ENCODE measurements at regions not wholly inside any gene's neighbourhood (a gene's known extent, or its start where the extent isn't known, plus 50 kb on each side); places are given as distances from the start of the nearest gene placed in this dataset.

DNA sequence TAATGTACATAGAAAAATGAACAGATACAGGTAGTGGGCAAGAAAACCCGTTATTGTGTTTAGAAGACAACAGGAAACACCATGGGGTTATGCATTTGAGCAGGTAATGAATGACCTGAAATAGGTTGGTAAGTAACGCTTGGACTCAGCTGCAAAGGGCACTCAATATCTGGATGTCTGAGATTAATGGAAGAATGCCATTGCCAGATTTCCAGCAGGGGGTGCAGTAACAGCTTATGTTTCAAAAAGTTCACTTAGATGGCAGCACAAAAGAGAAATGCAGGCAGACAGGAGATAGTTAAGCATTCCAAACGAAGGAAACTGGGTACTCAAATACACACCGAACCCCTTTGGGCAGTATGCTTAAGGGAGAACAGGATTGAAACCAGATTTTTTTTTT lies 285.5 kb upstream of the VLDLR start:
- H3K27ac Mint-ChIP-seq (ENCODE audit: unreplicated experiment) = no peak overlapping the region
- Histone ChIP-seq H3K9me3 (ENCODE audit: insufficient read depth, low read depth, low read length) (no peaks in the 10 kb centered on the region), H3K4me3 (ENCODE audit: insufficient read depth, low read depth, low read length) (no peak overlapping the region), H3K36me3 (ENCODE audit: insufficient read depth, low read length) (no peaks in the 10 kb centered on the region), H3K9ac (ENCODE audit: low read length) (no peak overlapping the region), H3K27ac (ENCODE audit: low read depth, low read length) (no peak overlapping the region), H3K27me3 (ENCODE audit: insufficient read depth, low read length) (peaks cover 4% of the 10 kb centered on the region), H2AFZ (ENCODE audit: low read depth, low read length) (no peak overlapping the region), H3K79me2 (ENCODE audit: insufficient read depth, low read length) (no peaks in the 10 kb centered on the region), H3K4me1 (ENCODE audit: insufficient read depth, low read length) (no peaks in the 10 kb centered on the region), H4K20me1 (ENCODE audit: insufficient read depth, low read length) (no peaks in the 10 kb centered on the region), H3K4me2 (ENCODE audit: low read length) (no peak overlapping the region)
- no peaks in the 10 kb centered on the region for H3K9me3 Mint-ChIP-seq (ENCODE audit: unreplicated experiment)
- no peak for TF ChIP-seq EZH2 (IDR thresholded peaks at IDR 0.05; ENCODE audit: insufficient read depth, low read length)
- TF ChIP-seq, protein P1, sequence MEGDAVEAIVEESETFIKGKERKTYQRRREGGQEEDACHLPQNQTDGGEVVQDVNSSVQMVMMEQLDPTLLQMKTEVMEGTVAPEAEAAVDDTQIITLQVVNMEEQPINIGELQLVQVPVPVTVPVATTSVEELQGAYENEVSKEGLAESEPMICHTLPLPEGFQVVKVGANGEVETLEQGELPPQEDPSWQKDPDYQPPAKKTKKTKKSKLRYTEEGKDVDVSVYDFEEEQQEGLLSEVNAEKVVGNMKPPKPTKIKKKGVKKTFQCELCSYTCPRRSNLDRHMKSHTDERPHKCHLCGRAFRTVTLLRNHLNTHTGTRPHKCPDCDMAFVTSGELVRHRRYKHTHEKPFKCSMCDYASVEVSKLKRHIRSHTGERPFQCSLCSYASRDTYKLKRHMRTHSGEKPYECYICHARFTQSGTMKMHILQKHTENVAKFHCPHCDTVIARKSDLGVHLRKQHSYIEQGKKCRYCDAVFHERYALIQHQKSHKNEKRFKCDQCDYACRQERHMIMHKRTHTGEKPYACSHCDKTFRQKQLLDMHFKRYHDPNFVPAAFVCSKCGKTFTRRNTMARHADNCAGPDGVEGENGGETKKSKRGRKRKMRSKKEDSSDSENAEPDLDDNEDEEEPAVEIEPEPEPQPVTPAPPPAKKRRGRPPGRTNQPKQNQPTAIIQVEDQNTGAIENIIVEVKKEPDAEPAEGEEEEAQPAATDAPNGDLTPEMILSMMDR (IDR thresholded peaks at IDR 0.05; ENCODE audit: insufficient read depth, low read depth, low read length) = peak; percentile 27
- H3K27me3 Mint-ChIP-seq (ENCODE audit: low read depth, unreplicated experiment) = no peaks in the 10 kb centered on the region
- no peak for DNase-seq (ENCODE audit: low read depth)
- H3K4me1 Mint-ChIP-seq (ENCODE audit: low read depth, unreplicated experiment) = peaks cover 4% of the 10 kb centered on the region
- no peak for FAIRE-seq
- H3K36me3 Mint-ChIP-seq (ENCODE audit: low read depth, unreplicated experiment) = no peaks in the 10 kb centered on the region
- no peak overlapping the region for H3K4me3 Mint-ChIP-seq (ENCODE audit: unreplicated experiment)

GRCh38 chr9:2337131-2337530 lies 284.5 kb upstream of the VLDLR start:
- H3K4me2 ChIP-seq (ENCODE audit: low read length) = no peak overlapping the region
- H3K4me1 ChIP-seq (ENCODE audit: insufficient read depth, low read length) = no peaks in the 10 kb centered on the region
- H3K79me2 ChIP-seq (ENCODE audit: insufficient read depth, low read length) = no peaks in the 10 kb centered on the region
- H3K36me3 Mint-ChIP-seq (ENCODE audit: low read depth, unreplicated experiment) = no peaks in the 10 kb centered on the region
- no peak overlapping the region for H3K4me3 Mint-ChIP-seq (ENCODE audit: unreplicated experiment)
- H3K4me1 Mint-ChIP-seq (ENCODE audit: low read depth, unreplicated experiment) = peaks cover 4% of the 10 kb centered on the region
- FAIRE-seq (no peak), DNase-seq (ENCODE audit: low read depth) (no peak)
- H3K27me3 ChIP-seq (ENCODE audit: insufficient read depth, low read length) = peaks cover 4% of the 10 kb centered on the region
- no peaks in the 10 kb centered on the region for H3K9me3 Mint-ChIP-seq (ENCODE audit: unreplicated experiment)
- H3K27me3 Mint-ChIP-seq (ENCODE audit: low read depth, unreplicated experiment) = no peaks in the 10 kb centered on the region
- no peaks in the 10 kb centered on the region for H3K9me3 ChIP-seq (ENCODE audit: insufficient read depth, low read depth, low read length)
- H3K9ac ChIP-seq (ENCODE audit: low read length) = no peak overlapping the region
- H3K4me3 ChIP-seq (ENCODE audit: insufficient read depth, low read depth, low read length) = no peak overlapping the region
- no peaks in the 10 kb centered on the region for H3K36me3 ChIP-seq (ENCODE audit: insufficient read depth, low read length)
- H3K27ac Mint-ChIP-seq (ENCODE audit: unreplicated experiment) = no peak overlapping the region
- no peak for TF ChIP-seq EZH2 (IDR thresholded peaks at IDR 0.05; ENCODE audit: insufficient read depth, low read length)
- TF ChIP-seq, protein P1 (IDR thresholded peaks at IDR 0.05; ENCODE audit: insufficient read depth, low read depth, low read length) = no peak
- H2AFZ ChIP-seq (ENCODE audit: low read depth, low read length) = no peak overlapping the region
- no peak overlapping the region for H3K27ac ChIP-seq (ENCODE audit: low read depth, low read length)
- no peaks in the 10 kb centered on the region for H4K20me1 ChIP-seq (ENCODE audit: insufficient read depth, low read length)

DNA sequence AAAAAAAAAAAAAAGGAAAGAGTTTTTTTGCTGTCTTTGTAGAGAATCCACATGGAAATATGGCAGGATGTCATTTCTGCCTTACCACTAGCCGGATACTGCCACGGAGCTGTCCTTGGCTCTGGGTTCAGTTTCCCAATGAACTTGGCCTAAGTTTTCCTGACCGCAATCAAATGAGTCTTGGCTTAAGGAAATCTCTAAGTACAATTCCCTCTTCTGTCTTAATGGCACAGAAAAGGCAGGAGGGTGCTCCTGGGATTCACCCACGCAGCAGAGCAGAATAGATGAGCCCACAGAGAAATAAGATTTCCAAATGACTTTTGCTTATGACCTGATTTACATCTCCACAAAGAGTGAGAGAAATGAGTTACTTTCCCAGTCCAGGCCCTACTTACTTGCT lies 284.0 kb upstream of the VLDLR start:
- H3K4me1 Mint-ChIP-seq (ENCODE audit: low read depth, unreplicated experiment) = peaks cover 4% of the 10 kb centered on the region
- no peaks in the 10 kb centered on the region for H3K36me3 Mint-ChIP-seq (ENCODE audit: low read depth, unreplicated experiment)
- Histone ChIP-seq H3K4me3 (ENCODE audit: insufficient read depth, low read depth, low read length) (no peak overlapping the region), H3K9me3 (ENCODE audit: insufficient read depth, low read depth, low read length) (no peaks in the 10 kb centered on the region), H2AFZ (ENCODE audit: low read depth, low read length) (no peak overlapping the region), H3K9ac (ENCODE audit: low read length) (no peak overlapping the region), H4K20me1 (ENCODE audit: insufficient read depth, low read length) (no peaks in the 10 kb centered on the region), H3K79me2 (ENCODE audit: insufficient read depth, low read length) (no peaks in the 10 kb centered on the region), H3K36me3 (ENCODE audit: insufficient read depth, low read length) (no peaks in the 10 kb centered on the region), H3K4me2 (ENCODE audit: low read length) (no peak overlapping the region), H3K4me1 (ENCODE audit: insufficient read depth, low read length) (no peaks in the 10 kb centered on the region), H3K27me3 (ENCODE audit: insufficient read depth, low read length) (peaks cover 4% of the 10 kb centered on the region), H3K27ac (ENCODE audit: low read depth, low read length) (no peak overlapping the region)
- DNase-seq (ENCODE audit: low read depth) = no peak
- TF ChIP-seq, protein P1 (IDR thresholded peaks at IDR 0.05; ENCODE audit: insufficient read depth, low read depth, low read length) = no peak
- no peak for TF ChIP-seq EZH2 (IDR thresholded peaks at IDR 0.05; ENCODE audit: insufficient read depth, low read length)
- H3K9me3 Mint-ChIP-seq (ENCODE audit: unreplicated experiment) = no peaks in the 10 kb centered on the region
- no peak overlapping the region for H3K4me3 Mint-ChIP-seq (ENCODE audit: unreplicated experiment)
- FAIRE-seq = no peak
- no peak overlapping the region for H3K27ac Mint-ChIP-seq (ENCODE audit: unreplicated experiment)
- no peaks in the 10 kb centered on the region for H3K27me3 Mint-ChIP-seq (ENCODE audit: low read depth, unreplicated experiment)

All from astrocyte (in vitro differentiated cells and primary cell).